HCT116 (cell line): ENCODE measurements at regions not wholly inside any gene's neighbourhood (a gene's known extent, or its start where the extent isn't known, plus 50 kb on each side); places are given as distances from the start of the nearest gene placed in this dataset.

Experiments
- ATAC-seq: fragments of 200-7000 bp; cut with Tn5 transposase; 2 replicates; pipeline ENCODE4 v1.9.1; 2020; ENCODE audit warnings: mild to moderate bottlenecking, moderate library complexity
- BruUV-seq: library from RNA; stranded (reverse); fragments of 400-500 nt; replicated peaks from 2 replicates; lab custom pipeline; 2021; lab: Mats Ljungman, UMichigan
- CTCF ChIA-PET: fragments of 300-600 bp; sonication (Branson Sonifier 250); formaldehyde crosslinking; loops from one replicate; lab custom pipeline; 2021; ENCODE audit warnings: antibody characterized with exemption; lab: Charles Lee
- POLR2A ChIA-PET: fragments of 300-600, 350-600 bp; sonication (Branson Sonifier 250); formaldehyde crosslinking; loops from one replicate; lab custom pipeline; 2021; ENCODE audit warnings: antibody characterized with exemption; lab: Charles Lee
- RAD21 ChIA-PET, 2 experiments: fragments of 300-600 bp; sonication (Branson Sonifier 250); formaldehyde crosslinking; loops; one replicate each; lab custom pipeline; 2023; ENCODE audit warnings: low total read pairs in 2 of 2; ENCODE audit not compliant: uncharacterized antibody in 2 of 2, unreplicated experiment in 2 of 2, low non-redundant PET in 1 of 2; lab: Charles Lee
- DNase-seq: peaks from one replicate; pipeline ENCODE4 v3.0.0-alpha.2; 2010; ENCODE audit warnings: low read depth, low spot score
- H2AFZ ChIP-seq: fragments of 200-600 bp; shearing (Covaris generic), sonication (generic); 2 replicates; pipeline ENCODE4 v1.6.1; 2017; ENCODE audit warnings: low read depth, mixed run types, mixed read lengths, antibody characterized with exemption, low read length; ENCODE audit not compliant: poor library complexity, severe bottlenecking
- H3K27ac ChIP-seq: 2 replicates; pipeline ENCODE4 v1.5.1; 2012; ENCODE audit warnings: low read depth, low read length
- H3K27me3 ChIP-seq: fragments of 200-600 bp; sonication (generic); 2 replicates; pipeline ENCODE4 v1.6.1; 2016; ENCODE audit warnings: mixed run types, low read length, mixed read lengths; ENCODE audit not compliant: insufficient read depth
- H3K36me3 ChIP-seq, 2 experiments: fragments of 200-500 bp in 1 of 2; fragments of 200-600 bp in 1 of 2; sonication (Bioruptor generic) in 1 of 2; sonication (generic) in 1 of 2; 2 replicates each; pipeline versions ENCODE4 v1.5.1 to v1.6.1; 2014 to 2016; ENCODE audit warnings: low read length in 2 of 2, inconsistent platforms in 1 of 2, mixed read lengths in 1 of 2, mixed run types in 1 of 2; ENCODE audit not compliant: insufficient read depth in 2 of 2, control insufficient read depth in 1 of 2
- H3K4me1 ChIP-seq, 2 experiments: fragments of 200-600 bp in 1 of 2; sonication (generic) in 1 of 2; 2 replicates each; pipeline versions ENCODE4 v1.5.1 to v1.6.1; 2012 to 2017; ENCODE audit warnings: low read length in 2 of 2, inconsistent platforms in 1 of 2, mild to moderate bottlenecking in 1 of 2, mixed read lengths in 1 of 2, mixed run types in 1 of 2, moderate library complexity in 1 of 2; ENCODE audit not compliant: insufficient read depth in 2 of 2, control insufficient read depth in 1 of 2
- H3K4me2 ChIP-seq: fragments of 200-600 bp; sonication (generic); 2 replicates; pipeline ENCODE4 v1.6.1; 2017; ENCODE audit warnings: mixed run types, low read length, mixed read lengths
- H3K4me3 ChIP-seq, 2 experiments: fragments of 200-600 bp in 1 of 2; sonication (generic) in 1 of 2; replicated peaks in 1 of 2; 2 replicates each; pipeline ENCODE4 v1.5.1; 2011 to 2016; ENCODE audit warnings: low read length in 2 of 2, control low read depth in 1 of 2, low read depth in 1 of 2, mild to moderate bottlenecking in 1 of 2, mixed read lengths in 1 of 2, mixed run types in 1 of 2
- H3K79me2 ChIP-seq: fragments of 200-600 bp; sonication (generic); 2 replicates; pipeline ENCODE4 v1.6.1; 2017; ENCODE audit warnings: mild to moderate bottlenecking, mixed run types, low read length, moderate library complexity, mixed read lengths; ENCODE audit not compliant: insufficient read depth
- H3K9ac ChIP-seq: fragments of 200-600 bp; sonication (generic); 2 replicates; pipeline ENCODE4 v1.6.1; 2016; ENCODE audit warnings: low read length, mixed read lengths
- H3K9me2 ChIP-seq: fragments of 200-600 bp; sonication (generic), shearing (Covaris generic); 2 replicates; pipeline ENCODE4 v1.6.1; 2017; ENCODE audit warnings: mixed run types, mild to moderate bottlenecking, moderate library complexity; ENCODE audit not compliant: insufficient read depth
- H3K9me3 ChIP-seq, 2 experiments: fragments of 200-500 bp in 1 of 2; fragments of 200-600 bp in 1 of 2; sonication (Bioruptor generic) in 1 of 2; sonication (generic) in 1 of 2; 2 replicates each; pipeline ENCODE4 v1.6.1; 2014 to 2017; ENCODE audit warnings: low read length in 2 of 2, mixed read lengths in 2 of 2, inconsistent platforms in 1 of 2, low read depth in 1 of 2, mild to moderate bottlenecking in 1 of 2, mixed run types in 1 of 2, moderate library complexity in 1 of 2; ENCODE audit not compliant: control insufficient read depth in 1 of 2, insufficient read depth in 1 of 2
- H4K20me1 ChIP-seq: fragments of 200-600 bp; sonication (generic), shearing (Covaris generic); 2 replicates; pipeline ENCODE4 v1.6.1; 2017; ENCODE audit warnings: mixed run types, mild to moderate bottlenecking, moderate library complexity; ENCODE audit not compliant: insufficient read depth
- CEBPB ChIP-seq: IDR thresholded peaks from 2 replicates; pipeline ENCODE4 v1.6.1; 2012; ENCODE audit warnings: low read depth
- CTCF ChIP-seq, 3 experiments: fragments of 200-600 bp in 1 of 3; sonication (generic) in 1 of 3; IDR thresholded peaks in 2 of 3; conservative IDR thresholded peaks in 1 of 3; 2 replicates each; pipeline ENCODE4 v1.5.1; 2012 to 2017; ENCODE audit warnings: low read depth in 2 of 3, low read length in 2 of 3, antibody characterized with exemption in 1 of 3, borderline replicate concordance in 1 of 3, control low read depth in 1 of 3, mild to moderate bottlenecking in 1 of 3, mixed read lengths in 1 of 3, mixed run types in 1 of 3, moderate library complexity in 1 of 3; ENCODE audit not compliant: insufficient read depth in 1 of 3
- EGR1 ChIP-seq: IDR thresholded peaks from 2 replicates; pipeline ENCODE4 v1.6.1; 2012; ENCODE audit warnings: low read depth
- ELF1 ChIP-seq: IDR thresholded peaks from 2 replicates; pipeline ENCODE4 v1.6.1; 2012; ENCODE audit warnings: low read depth, borderline replicate concordance
- EZH2 ChIP-seq: fragments of 200-600 bp; sonication (generic); IDR thresholded peaks from 2 replicates; pipeline ENCODE4 v1.6.1; 2017; ENCODE audit warnings: antibody characterized with exemption, mixed run types
- JUND ChIP-seq: IDR thresholded peaks from 2 replicates; pipeline ENCODE4 v1.6.1; 2012
- MAX ChIP-seq: IDR thresholded peaks from 2 replicates; pipeline ENCODE4 v1.6.1; 2012
- POLR2A ChIP-seq: IDR thresholded peaks from 2 replicates; pipeline ENCODE4 v1.7.0; 2011; ENCODE audit warnings: borderline replicate concordance; ENCODE audit not compliant: insufficient read depth, insufficient read length; ENCODE audit errors: extremely low read depth
- RAD21 ChIP-seq: IDR thresholded peaks from 2 replicates; pipeline ENCODE4 v1.6.1; 2012; ENCODE audit warnings: low read depth, mild to moderate bottlenecking
- SIN3A ChIP-seq: IDR thresholded peaks from 2 replicates; pipeline ENCODE4 v1.6.1; 2012; ENCODE audit warnings: low read depth
- SP1 ChIP-seq: IDR thresholded peaks from 2 replicates; pipeline ENCODE4 v1.6.1; 2012; ENCODE audit warnings: low read depth
- TCF7L2 ChIP-seq: IDR thresholded peaks from 2 replicates; pipeline ENCODE4 v1.7.0; 2011; ENCODE audit warnings: borderline replicate concordance, inconsistent platforms; ENCODE audit not compliant: insufficient read depth, insufficient read length; ENCODE audit errors: extremely low read depth
- YY1 ChIP-seq: IDR thresholded peaks from 2 replicates; pipeline ENCODE4 v1.6.1; 2011; ENCODE audit warnings: low read length, low read depth, moderate library complexity, mild to moderate bottlenecking; ENCODE audit not compliant: insufficient replicate concordance; ENCODE audit errors: extremely low read depth
- intact Hi-C: fragments of 100-400 bp; cut with micrococcal nuclease; formaldehyde crosslinking; loops from 2 replicates; pipeline ENCODE4 v1.10.0; 2022
- TF ChIP-seq, protein P1 (sequence below): IDR thresholded peaks from 2 replicates; pipeline ENCODE4 v1.6.1; 2012; ENCODE audit warnings: low read depth
- TF ChIP-seq, protein P2 (sequence below): IDR thresholded peaks from 2 replicates; pipeline ENCODE4 v1.6.1; 2011; ENCODE audit warnings: mild to moderate bottlenecking, low read length, moderate library complexity; ENCODE audit not compliant: insufficient replicate concordance; ENCODE audit errors: extremely low read depth

DNA sequence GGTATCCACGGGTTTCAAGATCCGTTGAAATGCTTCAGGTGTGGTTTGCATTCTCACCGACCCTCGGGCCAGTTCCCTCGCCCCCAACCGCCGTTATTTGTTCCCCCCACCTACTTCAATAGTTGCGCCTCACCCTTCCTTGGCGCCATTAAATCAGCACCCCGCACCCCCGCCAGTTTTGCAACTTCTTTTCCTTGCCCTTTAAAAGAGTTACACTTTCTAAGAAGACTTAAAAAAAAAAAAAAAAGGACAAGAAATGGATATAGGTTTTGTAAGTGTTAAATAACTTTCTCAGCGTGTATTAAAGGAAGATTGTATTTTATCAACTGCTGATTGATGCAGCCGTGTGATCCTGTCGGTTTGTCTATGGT, 87.2 kb downstream of the NR2F2 start:
- intact Hi-C loops = no loop called here
- H3K4me3 ChIP-seq = no peak overlapping the region
- CTCF ChIA-PET = no interaction called here
- no TSS peak for BruUV-seq
- H3K27me3 ChIP-seq = peaks cover 74% of the 10 kb centered on the region
- no peak overlapping the region for H3K4me2 ChIP-seq
- H3K9ac ChIP-seq = no peak overlapping the region
- H3K79me2 ChIP-seq = no peaks in the 10 kb centered on the region
- no peak for TF ChIP-seq CEBPB
- no peak for TF ChIP-seq RAD21
- TF ChIP-seq, protein P1, sequence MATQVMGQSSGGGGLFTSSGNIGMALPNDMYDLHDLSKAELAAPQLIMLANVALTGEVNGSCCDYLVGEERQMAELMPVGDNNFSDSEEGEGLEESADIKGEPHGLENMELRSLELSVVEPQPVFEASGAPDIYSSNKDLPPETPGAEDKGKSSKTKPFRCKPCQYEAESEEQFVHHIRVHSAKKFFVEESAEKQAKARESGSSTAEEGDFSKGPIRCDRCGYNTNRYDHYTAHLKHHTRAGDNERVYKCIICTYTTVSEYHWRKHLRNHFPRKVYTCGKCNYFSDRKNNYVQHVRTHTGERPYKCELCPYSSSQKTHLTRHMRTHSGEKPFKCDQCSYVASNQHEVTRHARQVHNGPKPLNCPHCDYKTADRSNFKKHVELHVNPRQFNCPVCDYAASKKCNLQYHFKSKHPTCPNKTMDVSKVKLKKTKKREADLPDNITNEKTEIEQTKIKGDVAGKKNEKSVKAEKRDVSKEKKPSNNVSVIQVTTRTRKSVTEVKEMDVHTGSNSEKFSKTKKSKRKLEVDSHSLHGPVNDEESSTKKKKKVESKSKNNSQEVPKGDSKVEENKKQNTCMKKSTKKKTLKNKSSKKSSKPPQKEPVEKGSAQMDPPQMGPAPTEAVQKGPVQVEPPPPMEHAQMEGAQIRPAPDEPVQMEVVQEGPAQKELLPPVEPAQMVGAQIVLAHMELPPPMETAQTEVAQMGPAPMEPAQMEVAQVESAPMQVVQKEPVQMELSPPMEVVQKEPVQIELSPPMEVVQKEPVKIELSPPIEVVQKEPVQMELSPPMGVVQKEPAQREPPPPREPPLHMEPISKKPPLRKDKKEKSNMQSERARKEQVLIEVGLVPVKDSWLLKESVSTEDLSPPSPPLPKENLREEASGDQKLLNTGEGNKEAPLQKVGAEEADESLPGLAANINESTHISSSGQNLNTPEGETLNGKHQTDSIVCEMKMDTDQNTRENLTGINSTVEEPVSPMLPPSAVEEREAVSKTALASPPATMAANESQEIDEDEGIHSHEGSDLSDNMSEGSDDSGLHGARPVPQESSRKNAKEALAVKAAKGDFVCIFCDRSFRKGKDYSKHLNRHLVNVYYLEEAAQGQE = no peak
- TF ChIP-seq TCF7L2 = no peak
- no peak for TF ChIP-seq EGR1
- no peak for TF ChIP-seq ELF1
- no peak for TF ChIP-seq JUND
- TF ChIP-seq CTCF (IDR thresholded peaks at IDR 0.05 in 2 of 3, conservative IDR thresholded peaks at IDR 0.05 in 1 of 3; ENCODE audit: borderline replicate concordance in 1 of 3, insufficient read depth in 1 of 3, low read depth in 2 of 3, low read length in 2 of 3) = no peak
- TF ChIP-seq SIN3A = no peak
- TF ChIP-seq POLR2A = no peak
- no peak for TF ChIP-seq EZH2
- TF ChIP-seq SP1 = no peak
- no peak for TF ChIP-seq YY1
- TF ChIP-seq MAX = no peak
- TF ChIP-seq, protein P2, sequence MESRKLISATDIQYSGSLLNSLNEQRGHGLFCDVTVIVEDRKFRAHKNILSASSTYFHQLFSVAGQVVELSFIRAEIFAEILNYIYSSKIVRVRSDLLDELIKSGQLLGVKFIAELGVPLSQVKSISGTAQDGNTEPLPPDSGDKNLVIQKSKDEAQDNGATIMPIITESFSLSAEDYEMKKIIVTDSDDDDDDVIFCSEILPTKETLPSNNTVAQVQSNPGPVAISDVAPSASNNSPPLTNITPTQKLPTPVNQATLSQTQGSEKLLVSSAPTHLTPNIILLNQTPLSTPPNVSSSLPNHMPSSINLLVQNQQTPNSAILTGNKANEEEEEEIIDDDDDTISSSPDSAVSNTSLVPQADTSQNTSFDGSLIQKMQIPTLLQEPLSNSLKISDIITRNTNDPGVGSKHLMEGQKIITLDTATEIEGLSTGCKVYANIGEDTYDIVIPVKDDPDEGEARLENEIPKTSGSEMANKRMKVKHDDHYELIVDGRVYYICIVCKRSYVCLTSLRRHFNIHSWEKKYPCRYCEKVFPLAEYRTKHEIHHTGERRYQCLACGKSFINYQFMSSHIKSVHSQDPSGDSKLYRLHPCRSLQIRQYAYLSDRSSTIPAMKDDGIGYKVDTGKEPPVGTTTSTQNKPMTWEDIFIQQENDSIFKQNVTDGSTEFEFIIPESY = no peak
- DNase-seq = no peak
- no peaks in the 10 kb centered on the region for H3K9me3 ChIP-seq
- H2AFZ ChIP-seq = no peak overlapping the region
- RAD21 ChIA-PET = no interaction called here
- POLR2A ChIA-PET = no interaction called here
- no peaks in the 10 kb centered on the region for H3K4me1 ChIP-seq
- H3K27ac ChIP-seq = no peak overlapping the region
- no peaks in the 10 kb centered on the region for H3K36me3 ChIP-seq
- H4K20me1 ChIP-seq = no peaks in the 10 kb centered on the region
- ATAC-seq = no peak
- H3K9me2 ChIP-seq = no peaks in the 10 kb centered on the region
